Panc1 (cell line): ENCODE measurements at regions not wholly inside any gene's neighbourhood (a gene's known extent, or its start where the extent isn't known, plus 50 kb on each side); places are given as distances from the start of the nearest gene placed in this dataset.
"Not testable (repeated sequence)": the region's sequence is repeated elsewhere in the genome, so short reads cannot be mapped to it uniquely, and the experiment has no call there.

Experiments used
- ATAC-seq: fragments of 200-7000 bp; cut with Tn5 transposase; 2 replicates; pipeline ENCODE4 v1.9.1; 2020; ENCODE audit warnings: mild to moderate bottlenecking, moderate library complexity
- BruUV-seq: library from RNA; stranded (reverse); fragments of 400-500 nt; replicated peaks from 2 replicates; lab custom pipeline; 2021; lab: Mats Ljungman, UMichigan
- CTCF ChIA-PET: fragments of 300-600 bp; sonication (Branson Sonifier 250); formaldehyde crosslinking; loops from one replicate; lab custom pipeline; 2022; ENCODE audit warnings: antibody characterized with exemption; lab: Charles Lee
- POLR2A ChIA-PET: fragments of 300-600 bp; sonication (Branson Sonifier 250); formaldehyde crosslinking; loops from one replicate; lab custom pipeline; 2022; ENCODE audit warnings: antibody characterized with exemption; lab: Charles Lee
- DNase-seq: peaks from one replicate; pipeline ENCODE4 v3.0.0-alpha.2; 2010; ENCODE audit warnings: low read depth, low spot score
- H3K27ac ChIP-seq: 2 replicates; pipeline ENCODE4 v1.5.1; 2011; ENCODE audit warnings: mild to moderate bottlenecking, low read length, inconsistent platforms
- H3K27me3 ChIP-seq: fragments of 200-500 bp; sonication (Bioruptor generic); 2 replicates; pipeline ENCODE4 v1.6.0; 2014; ENCODE audit warnings: low read length, inconsistent platforms; ENCODE audit not compliant: control insufficient read depth, insufficient read depth
- H3K36me3 ChIP-seq: fragments of 200-500 bp; sonication (Bioruptor generic); 2 replicates; pipeline ENCODE4 v1.5.1; 2014; ENCODE audit warnings: inconsistent platforms, mild to moderate bottlenecking, low read length, moderate library complexity; ENCODE audit not compliant: control insufficient read depth, insufficient read depth
- H3K4me1 ChIP-seq: 2 replicates; pipeline ENCODE4 v1.5.1; 2011; ENCODE audit warnings: inconsistent platforms, mild to moderate bottlenecking, low read length, moderate library complexity; ENCODE audit not compliant: control insufficient read depth, insufficient read depth
- H3K4me3 ChIP-seq, 2 experiments: 2 replicates each; pipeline ENCODE4 v1.5.1; 2011 to 2012; ENCODE audit warnings: low read depth in 2 of 2, low read length in 2 of 2, mild to moderate bottlenecking in 2 of 2, inconsistent platforms in 1 of 2, moderate library complexity in 1 of 2
- H3K9me3 ChIP-seq: fragments of 200-500 bp; sonication (Bioruptor generic); 2 replicates; pipeline ENCODE4 v1.5.1; 2014; ENCODE audit warnings: low read depth, mild to moderate bottlenecking, inconsistent platforms, low read length, moderate library complexity; ENCODE audit not compliant: control insufficient read depth, insufficient read depth
- POLR2AphosphoS5 ChIP-seq: IDR thresholded peaks from 2 replicates; pipeline ENCODE4 v1.6.1; 2012; ENCODE audit warnings: mild to moderate bottlenecking, low read depth, low read length, moderate library complexity
- SIN3A ChIP-seq: IDR thresholded peaks from 2 replicates; pipeline ENCODE4 v1.6.1; 2012; ENCODE audit warnings: low read depth, mild to moderate bottlenecking, low read length, moderate library complexity, borderline replicate concordance; ENCODE audit not compliant: insufficient read depth
- TCF7L2 ChIP-seq: IDR thresholded peaks from 2 replicates; pipeline ENCODE4 v1.6.1; 2011; ENCODE audit warnings: mild to moderate bottlenecking, low read depth, low read length, inconsistent platforms
- in situ Hi-C: cut with HindIII; loops from 2 replicates; pipeline ENCODE4 v1.10.0; 2016; ENCODE audit warnings: low sequenced_read_pairs, low pct_unique_long_range_greater_than_20kb
- intact Hi-C: fragments of 100-400 bp; cut with micrococcal nuclease; formaldehyde crosslinking; loops from one replicate; pipeline ENCODE4 v1.10.0; 2022; ENCODE audit not compliant: unreplicated experiment
- TF ChIP-seq, protein P1 (sequence below): fragments of 450-650 bp; IDR thresholded peaks from 2 replicates; pipeline ENCODE4 v1.5.1; 2017; ENCODE audit warnings: mild to moderate bottlenecking
- TF ChIP-seq, protein P2 (sequence below), 2 experiments: IDR thresholded peaks; 2 replicates each; pipeline ENCODE4 v1.6.1; 2011 to 2012; ENCODE audit warnings: low read depth in 2 of 2, control low read depth in 1 of 2, low read length in 1 of 2, mild to moderate bottlenecking in 1 of 2, moderate library complexity in 1 of 2; ENCODE audit not compliant: insufficient read depth in 1 of 2

- intact Hi-C loops (no loop called here), in situ Hi-C loops (no loop called here)
- Histone ChIP-seq H3K4me3 (no peak overlapping the region), H3K27ac (no peak overlapping the region), H3K9me3 (no peaks in the 10 kb centered on the region), H3K27me3 (no peaks in the 10 kb centered on the region), H3K4me1 (no peaks in the 10 kb centered on the region), H3K36me3 (no peaks in the 10 kb centered on the region)
- TF ChIP-seq, protein P1, sequence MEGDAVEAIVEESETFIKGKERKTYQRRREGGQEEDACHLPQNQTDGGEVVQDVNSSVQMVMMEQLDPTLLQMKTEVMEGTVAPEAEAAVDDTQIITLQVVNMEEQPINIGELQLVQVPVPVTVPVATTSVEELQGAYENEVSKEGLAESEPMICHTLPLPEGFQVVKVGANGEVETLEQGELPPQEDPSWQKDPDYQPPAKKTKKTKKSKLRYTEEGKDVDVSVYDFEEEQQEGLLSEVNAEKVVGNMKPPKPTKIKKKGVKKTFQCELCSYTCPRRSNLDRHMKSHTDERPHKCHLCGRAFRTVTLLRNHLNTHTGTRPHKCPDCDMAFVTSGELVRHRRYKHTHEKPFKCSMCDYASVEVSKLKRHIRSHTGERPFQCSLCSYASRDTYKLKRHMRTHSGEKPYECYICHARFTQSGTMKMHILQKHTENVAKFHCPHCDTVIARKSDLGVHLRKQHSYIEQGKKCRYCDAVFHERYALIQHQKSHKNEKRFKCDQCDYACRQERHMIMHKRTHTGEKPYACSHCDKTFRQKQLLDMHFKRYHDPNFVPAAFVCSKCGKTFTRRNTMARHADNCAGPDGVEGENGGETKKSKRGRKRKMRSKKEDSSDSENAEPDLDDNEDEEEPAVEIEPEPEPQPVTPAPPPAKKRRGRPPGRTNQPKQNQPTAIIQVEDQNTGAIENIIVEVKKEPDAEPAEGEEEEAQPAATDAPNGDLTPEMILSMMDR, result no peak
- TF ChIP-seq, protein P2, sequence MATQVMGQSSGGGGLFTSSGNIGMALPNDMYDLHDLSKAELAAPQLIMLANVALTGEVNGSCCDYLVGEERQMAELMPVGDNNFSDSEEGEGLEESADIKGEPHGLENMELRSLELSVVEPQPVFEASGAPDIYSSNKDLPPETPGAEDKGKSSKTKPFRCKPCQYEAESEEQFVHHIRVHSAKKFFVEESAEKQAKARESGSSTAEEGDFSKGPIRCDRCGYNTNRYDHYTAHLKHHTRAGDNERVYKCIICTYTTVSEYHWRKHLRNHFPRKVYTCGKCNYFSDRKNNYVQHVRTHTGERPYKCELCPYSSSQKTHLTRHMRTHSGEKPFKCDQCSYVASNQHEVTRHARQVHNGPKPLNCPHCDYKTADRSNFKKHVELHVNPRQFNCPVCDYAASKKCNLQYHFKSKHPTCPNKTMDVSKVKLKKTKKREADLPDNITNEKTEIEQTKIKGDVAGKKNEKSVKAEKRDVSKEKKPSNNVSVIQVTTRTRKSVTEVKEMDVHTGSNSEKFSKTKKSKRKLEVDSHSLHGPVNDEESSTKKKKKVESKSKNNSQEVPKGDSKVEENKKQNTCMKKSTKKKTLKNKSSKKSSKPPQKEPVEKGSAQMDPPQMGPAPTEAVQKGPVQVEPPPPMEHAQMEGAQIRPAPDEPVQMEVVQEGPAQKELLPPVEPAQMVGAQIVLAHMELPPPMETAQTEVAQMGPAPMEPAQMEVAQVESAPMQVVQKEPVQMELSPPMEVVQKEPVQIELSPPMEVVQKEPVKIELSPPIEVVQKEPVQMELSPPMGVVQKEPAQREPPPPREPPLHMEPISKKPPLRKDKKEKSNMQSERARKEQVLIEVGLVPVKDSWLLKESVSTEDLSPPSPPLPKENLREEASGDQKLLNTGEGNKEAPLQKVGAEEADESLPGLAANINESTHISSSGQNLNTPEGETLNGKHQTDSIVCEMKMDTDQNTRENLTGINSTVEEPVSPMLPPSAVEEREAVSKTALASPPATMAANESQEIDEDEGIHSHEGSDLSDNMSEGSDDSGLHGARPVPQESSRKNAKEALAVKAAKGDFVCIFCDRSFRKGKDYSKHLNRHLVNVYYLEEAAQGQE (IDR thresholded peaks at IDR 0.05; ENCODE audit: insufficient read depth in 1 of 2, low read depth in 2 of 2, low read length in 1 of 2), result no peak
- TF ChIP-seq TCF7L2 (no peak), SIN3A (no peak), POLR2AphosphoS5 (no peak)
- CTCF ChIA-PET, result no interaction called here
- DNase-seq, result no peak
- BruUV-seq, result no TSS peak
- no peak for ATAC-seq
- POLR2A ChIA-PET, result no interaction called here
Measured at GRCh38 chr1:61556631-61557030, 168.3 kb downstream of the TM2D1 start.

DNA sequence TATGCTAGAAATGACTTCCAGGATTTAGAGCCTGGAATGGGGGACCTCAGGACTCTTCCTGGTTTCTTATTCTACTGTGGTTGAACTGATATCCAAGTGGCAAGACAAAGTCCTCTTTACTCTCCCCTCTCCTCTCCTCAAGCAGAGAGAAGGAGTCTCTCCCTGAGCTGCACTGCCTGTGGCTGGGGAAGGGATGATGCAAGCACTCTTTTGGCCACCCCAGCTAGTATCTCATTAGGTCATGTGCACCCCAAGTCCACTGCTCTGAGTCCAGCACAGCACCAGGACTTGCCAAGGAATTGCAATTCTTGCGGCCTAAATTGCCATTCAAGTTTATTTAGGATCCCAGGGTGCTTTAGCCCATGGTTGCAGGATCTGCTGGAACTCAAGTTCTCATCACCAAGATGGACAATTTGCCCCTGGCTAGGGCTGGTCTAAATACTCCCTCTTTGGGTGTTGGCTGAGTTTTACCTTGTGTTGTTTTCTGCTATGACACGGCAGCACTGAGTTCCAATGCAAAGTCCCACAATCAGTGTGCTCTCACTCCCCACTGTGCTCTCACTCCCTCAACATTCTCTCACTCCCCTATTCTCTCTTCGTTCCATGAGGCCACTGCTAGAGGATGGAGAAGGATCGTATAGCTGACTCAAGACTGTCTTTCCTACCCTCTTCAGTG, 172.2 kb downstream of the TM2D1 start:
- DNase-seq, result no peak
- ChIA-PET CTCF (no interaction called here), POLR2A (no interaction called here)
- Histone ChIP-seq H3K27ac (no peak overlapping the region), H3K27me3 (no peaks in the 10 kb centered on the region), H3K9me3 (no peaks in the 10 kb centered on the region), H3K4me1 (no peaks in the 10 kb centered on the region), H3K4me3 (no peak overlapping the region), H3K36me3 (no peaks in the 10 kb centered on the region)
- no peak for ATAC-seq
- BruUV-seq, result no TSS peak
- TF ChIP-seq, protein P2 (IDR thresholded peaks at IDR 0.05; ENCODE audit: insufficient read depth in 1 of 2, low read depth in 2 of 2, low read length in 1 of 2), result no peak
- no peak for TF ChIP-seq SIN3A
- TF ChIP-seq POLR2AphosphoS5, result no peak
- intact Hi-C loops (no loop called here), in situ Hi-C loops (no loop called here)

DNA sequence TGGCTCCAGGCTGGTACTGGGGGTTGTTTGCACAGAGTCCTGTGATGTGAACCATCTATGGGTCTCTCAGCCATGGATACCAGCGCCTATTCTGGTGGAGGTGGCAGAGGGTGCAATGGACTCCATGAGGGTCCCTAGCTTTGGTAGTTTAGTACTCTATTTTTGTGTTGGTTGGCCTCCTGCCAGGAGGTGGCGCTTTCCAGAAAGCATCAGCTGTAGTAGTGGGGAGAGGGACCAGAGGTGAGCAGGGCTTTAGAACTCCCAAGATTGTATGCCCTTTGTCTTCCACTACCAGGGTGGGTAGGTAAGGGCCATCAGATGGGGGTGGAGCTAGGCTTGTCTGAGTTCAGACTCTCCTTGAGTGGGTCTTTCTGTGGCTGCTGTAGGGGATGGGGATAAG, 177.6 kb downstream of the TM2D1 start:
- POLR2A ChIA-PET, H3K36me3 ChIP-seq, in situ Hi-C loops, H3K27ac ChIP-seq, ATAC-seq, H3K9me3 ChIP-seq, intact Hi-C loops, DNase-seq, H3K4me3 ChIP-seq, H3K4me1 ChIP-seq, BruUV-seq, CTCF ChIA-PET, H3K27me3 ChIP-seq: not testable (repeated sequence)

DNA sequence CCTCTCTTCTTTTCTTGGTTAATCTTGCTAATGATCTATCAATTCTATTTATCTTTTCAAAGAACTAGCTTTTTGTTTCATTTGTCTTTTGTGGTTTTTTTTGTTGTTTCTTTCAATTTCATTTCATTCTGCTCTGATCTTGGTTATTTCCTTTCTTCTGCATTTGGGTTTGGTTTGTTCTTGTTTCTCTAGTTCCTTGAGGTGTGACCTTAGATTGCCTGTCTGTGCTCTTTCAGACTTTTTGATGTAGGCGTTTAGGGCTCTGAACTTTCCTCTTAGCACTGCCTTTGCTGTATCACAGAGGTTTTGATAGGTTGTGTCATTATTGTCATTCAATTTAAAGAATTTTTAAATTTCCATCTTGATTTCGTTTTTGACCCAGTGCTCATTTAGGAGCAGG, 180.1 kb downstream of the TM2D1 start:
- H3K4me3 ChIP-seq, intact Hi-C loops, DNase-seq, H3K27ac ChIP-seq, H3K4me1 ChIP-seq, H3K27me3 ChIP-seq, H3K36me3 ChIP-seq, CTCF ChIA-PET, POLR2A ChIA-PET, ATAC-seq, H3K9me3 ChIP-seq, in situ Hi-C loops, BruUV-seq: not testable (repeated sequence)
